GM12864 (cell line): ENCODE measurements at regions not wholly inside any gene's neighbourhood (a gene's known extent, or its start where the extent isn't known, plus 50 kb on each side); places are given as distances from the start of the nearest gene placed in this dataset.

Source experiments
- DNase-seq: peaks from one replicate; pipeline ENCODE4 v3.0.0-alpha.2; 2011; ENCODE audit warnings: low read depth
- H3K4me3 ChIP-seq: 2 replicates; pipeline ENCODE4 v1.5.1; 2011; ENCODE audit warnings: mild to moderate bottlenecking, low read depth, low read length, control low read depth
- TF ChIP-seq, protein P1 (sequence below): IDR thresholded peaks from 2 replicates; pipeline ENCODE4 v1.5.1; 2011; ENCODE audit warnings: low read depth, mild to moderate bottlenecking, moderate library complexity, low read length, control low read depth, inconsistent platforms; ENCODE audit errors: missing control alignments

DNA sequence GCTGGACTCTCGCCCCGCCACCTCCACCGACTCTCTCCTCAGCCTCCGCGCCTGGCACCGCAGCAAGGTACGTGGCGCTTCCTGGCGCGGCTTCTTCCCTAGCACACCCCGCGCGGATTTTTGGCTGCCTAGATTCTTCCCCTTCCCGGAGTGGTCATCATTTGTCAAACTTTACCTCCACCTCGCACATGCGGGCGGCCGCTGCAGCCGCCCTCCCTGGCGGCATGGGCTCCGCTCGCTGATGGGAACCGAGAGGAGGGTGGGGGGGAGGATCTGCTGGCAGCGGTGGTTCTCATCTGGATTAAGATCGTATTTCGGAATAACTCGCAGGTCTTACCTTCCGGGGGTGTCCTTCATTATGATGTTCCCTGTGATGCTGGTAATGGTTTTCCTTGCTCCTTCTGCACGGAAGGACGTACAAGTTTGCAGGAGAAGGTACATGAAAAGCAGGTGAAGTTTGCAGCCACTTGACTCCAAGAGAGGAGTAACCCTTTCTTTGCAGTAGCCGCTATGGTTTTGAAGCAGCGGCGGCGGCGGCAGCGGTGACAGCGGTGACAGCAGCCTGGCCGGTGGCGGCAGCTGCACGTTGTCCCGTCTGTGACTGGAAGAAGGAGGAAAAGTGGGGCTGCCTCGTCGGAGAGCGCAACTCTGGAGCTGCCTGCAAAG, 2183.9 kb upstream of the TENM3 start:
- no peak for DNase-seq
- TF ChIP-seq, protein P1, sequence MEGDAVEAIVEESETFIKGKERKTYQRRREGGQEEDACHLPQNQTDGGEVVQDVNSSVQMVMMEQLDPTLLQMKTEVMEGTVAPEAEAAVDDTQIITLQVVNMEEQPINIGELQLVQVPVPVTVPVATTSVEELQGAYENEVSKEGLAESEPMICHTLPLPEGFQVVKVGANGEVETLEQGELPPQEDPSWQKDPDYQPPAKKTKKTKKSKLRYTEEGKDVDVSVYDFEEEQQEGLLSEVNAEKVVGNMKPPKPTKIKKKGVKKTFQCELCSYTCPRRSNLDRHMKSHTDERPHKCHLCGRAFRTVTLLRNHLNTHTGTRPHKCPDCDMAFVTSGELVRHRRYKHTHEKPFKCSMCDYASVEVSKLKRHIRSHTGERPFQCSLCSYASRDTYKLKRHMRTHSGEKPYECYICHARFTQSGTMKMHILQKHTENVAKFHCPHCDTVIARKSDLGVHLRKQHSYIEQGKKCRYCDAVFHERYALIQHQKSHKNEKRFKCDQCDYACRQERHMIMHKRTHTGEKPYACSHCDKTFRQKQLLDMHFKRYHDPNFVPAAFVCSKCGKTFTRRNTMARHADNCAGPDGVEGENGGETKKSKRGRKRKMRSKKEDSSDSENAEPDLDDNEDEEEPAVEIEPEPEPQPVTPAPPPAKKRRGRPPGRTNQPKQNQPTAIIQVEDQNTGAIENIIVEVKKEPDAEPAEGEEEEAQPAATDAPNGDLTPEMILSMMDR = no peak
- H3K4me3 ChIP-seq = no peak overlapping the region

- no peak for DNase-seq
- H3K4me3 ChIP-seq = no peak overlapping the region
- TF ChIP-seq, protein P1 = no peak
Measured at GRCh38 chr4:180060159-180060889, 2182.9 kb upstream of the TENM3 start.

DNA sequence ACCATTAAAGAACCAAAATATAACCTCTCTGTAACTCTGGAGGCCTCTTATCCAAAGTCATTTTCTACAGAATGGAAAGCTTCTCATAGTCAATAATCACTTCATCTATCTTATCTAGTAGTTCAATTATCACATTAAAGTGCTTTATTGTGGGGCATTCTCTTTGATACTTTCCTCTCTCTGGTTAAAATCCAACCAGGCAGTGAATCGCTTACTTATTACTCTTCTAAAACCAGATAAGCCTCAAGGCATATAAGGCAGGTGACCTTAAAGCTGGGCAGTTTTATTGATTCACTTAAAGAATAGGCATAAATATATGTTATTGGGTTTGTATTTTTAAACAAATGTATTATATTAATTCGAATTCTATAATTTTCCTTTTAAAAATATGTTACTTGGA, 2162.1 kb upstream of the TENM3 start:
- DNase-seq = no peak
- H3K4me3 ChIP-seq = no peak overlapping the region
- TF ChIP-seq, protein P1 = no peak

GRCh38 chr4:180084561-180084960, 2158.6 kb upstream of the TENM3 start:
- DNase-seq = no peak
- H3K4me3 ChIP-seq = no peak overlapping the region

DNA sequence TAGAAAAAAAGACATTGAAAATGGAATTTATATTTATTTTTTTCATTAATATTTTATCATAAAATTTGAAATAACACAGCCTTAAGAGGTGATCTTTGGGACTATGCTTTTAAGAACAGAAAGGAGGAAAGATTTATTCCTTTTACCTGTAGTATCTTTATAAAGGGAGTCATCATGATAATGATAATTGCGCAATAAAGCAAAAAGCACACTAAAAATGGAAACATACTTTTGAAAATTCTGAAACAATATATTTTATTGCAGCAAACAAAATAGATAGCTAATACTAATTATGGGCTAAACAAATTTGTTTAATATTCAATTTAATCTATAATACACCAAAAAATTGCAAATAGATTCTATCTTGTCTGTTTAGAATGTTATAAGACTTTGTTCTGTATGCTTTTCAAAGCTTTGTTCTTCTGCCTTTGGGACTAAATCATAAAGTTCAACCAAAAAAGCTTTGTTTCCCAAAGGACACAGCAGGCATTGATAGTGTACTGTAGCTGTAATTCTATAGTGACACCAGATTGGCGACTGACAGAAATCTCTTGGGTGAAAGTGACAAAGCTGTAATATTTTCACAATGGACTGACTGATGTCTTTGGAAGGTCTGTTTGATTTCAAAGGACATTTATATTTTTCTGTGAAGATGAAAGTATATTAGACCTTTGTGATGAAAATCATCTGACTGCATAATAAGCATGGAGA, 2156.6 kb upstream of the TENM3 start:
- no peak overlapping the region for H3K4me3 ChIP-seq
- no peak for DNase-seq
- TF ChIP-seq, protein P1 = no peak

More at GRCh38 chr4:180084561-180084960, 2158.6 kb upstream of the TENM3 start:
- TF ChIP-seq, protein P1 = no peak

- H3K4me3 ChIP-seq = no peak overlapping the region
- no peak for DNase-seq
- TF ChIP-seq, protein P1 = no peak
Measured at GRCh38 chr4:180098586-180098985, 2144.6 kb upstream of the TENM3 start.
